ENCODE measurements at regions not wholly inside any gene's neighbourhood (a gene's known extent, or its start where the extent isn't known, plus 50 kb on each side); places are given as distances from the start of the nearest gene placed in this dataset.

DNA sequence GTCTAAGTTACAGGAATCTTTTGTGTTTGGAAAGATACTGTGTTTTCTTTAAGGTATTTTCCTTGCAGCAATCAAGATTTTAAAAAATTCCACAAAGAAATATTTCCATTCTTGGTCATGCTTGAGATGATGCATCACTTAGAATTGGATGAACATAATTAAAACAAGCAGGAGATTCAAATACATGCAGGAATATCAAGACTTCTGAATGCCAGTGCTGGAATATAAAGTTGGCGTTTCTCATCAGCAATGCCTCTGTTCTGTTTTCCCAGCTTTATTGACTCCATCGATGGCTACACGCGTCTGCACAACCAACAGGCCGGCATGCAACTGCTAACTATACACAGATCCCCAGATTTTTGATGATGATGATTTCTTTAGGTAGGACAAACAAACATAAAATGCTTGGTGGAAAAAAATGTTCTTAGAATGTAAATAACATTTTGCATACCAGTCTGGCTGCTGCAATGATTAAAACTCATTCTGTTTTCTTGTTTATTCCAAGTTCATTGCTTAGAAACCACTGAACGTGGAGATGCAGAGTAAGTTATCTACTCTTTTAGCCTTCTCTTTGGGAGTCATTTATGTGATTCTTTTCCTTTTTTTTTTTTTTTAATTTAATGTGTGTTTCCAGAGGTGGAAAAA is 91.3 kb upstream of the FAM171A1 start:
- DNase-seq (ENCODE audit: low read depth) = no peak

DNA sequence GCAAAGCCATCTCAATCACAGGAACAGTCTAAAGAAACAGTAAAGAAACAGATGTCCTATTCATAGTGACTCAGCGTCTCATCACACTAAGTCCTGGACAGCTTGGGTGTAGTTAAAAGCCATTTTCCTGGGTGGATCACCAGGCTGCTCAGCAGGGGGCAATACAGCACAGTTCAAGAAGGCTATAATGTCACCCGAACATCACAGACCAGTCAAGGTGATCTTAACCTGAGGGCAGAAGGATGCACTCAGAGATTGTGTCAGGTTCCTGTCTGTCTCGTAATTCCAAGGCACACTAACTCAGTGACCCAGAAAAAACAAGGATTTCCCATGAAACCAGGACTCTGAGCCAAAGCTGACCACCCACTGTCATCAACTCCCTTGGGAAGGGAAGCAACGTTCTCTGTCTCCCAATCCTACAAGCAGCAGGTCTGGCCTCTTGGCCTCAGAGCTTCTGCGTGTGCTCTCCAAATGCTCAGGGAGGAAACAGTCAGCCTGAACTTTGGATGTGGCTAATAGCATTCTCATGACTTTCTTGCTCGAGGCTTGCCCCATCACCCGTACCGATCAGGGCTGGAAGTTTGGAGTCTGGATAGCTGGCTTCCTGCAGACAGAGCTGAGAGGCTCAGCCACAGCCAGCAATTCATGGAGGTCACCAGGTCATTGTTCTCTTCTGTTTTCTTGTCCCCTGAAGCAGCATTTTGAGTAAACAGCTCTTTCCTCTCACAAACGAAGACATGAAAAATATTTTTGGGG is 90.4 kb upstream of the FAM171A1 start:
- DNase-seq (ENCODE audit: low read depth) = peak; percentile 65

DNA sequence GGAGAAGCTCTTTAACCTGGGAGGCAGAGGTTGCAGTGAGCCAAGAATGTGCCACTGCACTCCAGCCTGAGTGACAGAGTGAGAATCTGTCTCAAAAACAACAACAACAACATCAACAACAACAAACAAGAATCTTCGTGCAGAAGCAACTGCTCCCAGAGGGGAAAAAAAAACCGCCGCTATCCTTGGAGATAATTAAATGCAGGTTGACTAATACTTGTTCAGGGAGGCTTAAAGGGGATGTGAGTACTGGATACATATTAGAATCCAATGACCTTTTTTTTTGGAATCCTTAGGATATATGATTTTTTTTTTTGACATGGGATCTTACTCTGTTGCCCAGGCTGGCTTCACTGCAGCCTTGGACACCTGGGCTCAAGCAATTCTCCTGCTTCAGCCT is 89.6 kb upstream of the FAM171A1 start:
- no peak for DNase-seq (ENCODE audit: low read depth)

DNA sequence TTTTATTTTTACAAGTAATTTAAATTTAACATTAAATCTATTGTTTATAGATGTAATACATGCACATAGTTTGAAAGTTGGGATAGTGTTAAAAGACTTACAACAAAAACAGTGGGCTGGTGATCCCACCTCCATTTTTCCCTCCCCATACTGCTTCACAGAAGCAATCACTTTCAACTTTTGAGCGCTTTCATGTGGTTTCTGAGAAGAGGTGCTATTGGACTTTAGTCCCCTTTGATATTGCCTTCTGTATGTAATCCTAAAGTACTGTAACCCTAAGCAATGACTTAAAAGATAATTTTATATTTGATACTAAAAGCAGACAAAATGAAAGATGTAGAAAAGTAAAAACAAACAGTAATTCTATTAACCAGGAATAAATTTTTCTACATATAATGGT is 88.1 kb upstream of the FAM171A1 start:
- no peak for DNase-seq (ENCODE audit: low read depth)

DNA sequence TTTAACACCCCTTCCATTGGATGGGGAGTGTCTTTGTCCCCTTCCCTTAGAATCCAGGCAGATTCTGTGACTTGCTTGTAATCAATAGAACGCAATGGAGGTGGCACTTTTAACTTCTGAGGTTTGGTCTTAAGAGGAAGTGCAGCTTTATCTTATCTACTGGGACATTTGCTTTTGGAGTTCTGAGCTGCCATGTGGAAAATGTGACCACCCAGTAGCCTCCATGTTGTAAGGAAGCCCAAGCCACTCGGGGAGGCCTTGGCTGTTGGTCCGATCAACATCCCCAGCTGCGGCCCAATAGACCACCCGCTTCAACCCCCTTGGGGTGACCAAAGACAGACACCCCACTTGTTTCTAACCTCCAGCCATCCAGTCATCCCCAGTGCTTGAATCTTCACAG is 86.3 kb upstream of the FAM171A1 start:
- DNase-seq (ENCODE audit: low read depth) = no peak

DNA sequence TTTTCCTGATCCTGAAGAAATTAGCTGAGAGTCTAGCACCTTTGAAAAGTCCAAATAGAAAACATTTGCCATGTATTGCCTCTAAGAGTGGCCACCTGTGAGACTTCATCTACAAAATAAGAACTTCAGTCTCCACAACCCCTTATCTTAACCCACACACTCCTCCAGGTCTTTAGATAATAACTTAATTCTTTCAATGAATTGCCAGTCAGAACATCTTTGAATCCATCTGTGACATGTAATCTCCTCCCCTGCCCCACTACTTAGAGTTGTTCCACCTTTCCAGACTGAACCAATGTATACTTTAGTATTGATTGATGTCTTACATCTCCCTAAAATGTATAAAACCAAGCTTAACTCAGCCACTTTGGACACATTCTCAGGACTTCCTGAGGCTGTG is 84.4 kb upstream of the FAM171A1 start:
- DNase-seq (ENCODE audit: low read depth) = no peak

DNA sequence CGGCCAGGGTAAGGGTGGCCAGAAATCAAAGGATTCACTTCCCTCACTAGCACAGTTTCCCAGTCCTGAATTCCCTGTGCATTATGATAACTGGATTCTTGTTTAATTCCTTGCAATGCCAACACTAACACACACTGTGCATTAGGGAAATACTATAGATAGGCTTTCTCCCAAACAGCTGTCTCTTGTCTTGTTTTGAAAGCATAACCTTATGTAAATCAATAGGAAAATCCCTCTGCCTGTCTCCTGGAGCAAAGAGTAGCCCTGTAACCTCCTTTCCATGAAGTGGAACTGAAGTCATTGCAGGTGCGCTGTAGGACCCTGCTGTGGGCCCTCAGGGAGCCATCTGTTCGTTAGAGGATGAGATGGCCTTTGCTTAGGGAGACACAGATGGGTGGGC is 82.8 kb upstream of the FAM171A1 start:
- no peak for DNase-seq (ENCODE audit: low read depth)

DNA sequence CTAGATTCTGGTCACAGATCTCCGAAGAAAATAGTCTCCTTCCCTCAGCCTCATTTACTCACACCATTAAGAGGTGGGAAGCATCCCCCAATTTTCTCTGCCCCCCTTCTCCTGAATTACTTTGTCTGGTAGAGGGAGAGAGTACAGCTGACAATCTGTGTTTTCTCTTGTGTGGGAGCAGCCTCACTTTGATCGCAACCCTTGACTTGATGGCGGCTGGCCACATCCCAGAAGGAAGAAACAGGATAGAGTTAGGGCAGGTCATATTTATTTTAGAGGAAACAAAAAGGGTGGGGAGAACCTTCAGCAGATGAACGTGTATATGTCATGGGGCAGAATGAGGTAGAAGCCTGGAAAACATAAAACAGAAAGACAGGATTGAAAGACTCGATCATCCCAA is 82.4 kb upstream of the FAM171A1 start:
- no peak for DNase-seq (ENCODE audit: low read depth)

DNA sequence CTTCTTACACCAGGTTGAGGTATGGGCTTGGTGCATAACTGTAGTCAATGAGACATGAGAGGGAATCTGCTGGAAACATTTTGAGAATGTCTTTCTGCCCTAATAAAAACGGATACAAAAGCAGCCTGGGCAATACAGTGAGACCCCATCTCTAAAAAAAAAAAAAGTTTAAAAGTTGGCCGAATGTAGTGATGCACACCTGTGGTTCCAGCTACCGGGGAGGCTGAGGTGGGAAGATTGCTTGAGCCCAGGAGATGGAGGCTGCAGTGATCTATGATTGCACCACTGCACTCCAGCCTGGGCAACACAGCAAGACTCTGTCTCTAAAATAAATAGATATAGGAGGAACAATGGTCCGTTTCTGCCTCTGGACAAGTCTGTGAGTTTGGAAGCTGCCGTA is 81.5 kb upstream of the FAM171A1 start:
- no peak for DNase-seq (ENCODE audit: low read depth)

DNA sequence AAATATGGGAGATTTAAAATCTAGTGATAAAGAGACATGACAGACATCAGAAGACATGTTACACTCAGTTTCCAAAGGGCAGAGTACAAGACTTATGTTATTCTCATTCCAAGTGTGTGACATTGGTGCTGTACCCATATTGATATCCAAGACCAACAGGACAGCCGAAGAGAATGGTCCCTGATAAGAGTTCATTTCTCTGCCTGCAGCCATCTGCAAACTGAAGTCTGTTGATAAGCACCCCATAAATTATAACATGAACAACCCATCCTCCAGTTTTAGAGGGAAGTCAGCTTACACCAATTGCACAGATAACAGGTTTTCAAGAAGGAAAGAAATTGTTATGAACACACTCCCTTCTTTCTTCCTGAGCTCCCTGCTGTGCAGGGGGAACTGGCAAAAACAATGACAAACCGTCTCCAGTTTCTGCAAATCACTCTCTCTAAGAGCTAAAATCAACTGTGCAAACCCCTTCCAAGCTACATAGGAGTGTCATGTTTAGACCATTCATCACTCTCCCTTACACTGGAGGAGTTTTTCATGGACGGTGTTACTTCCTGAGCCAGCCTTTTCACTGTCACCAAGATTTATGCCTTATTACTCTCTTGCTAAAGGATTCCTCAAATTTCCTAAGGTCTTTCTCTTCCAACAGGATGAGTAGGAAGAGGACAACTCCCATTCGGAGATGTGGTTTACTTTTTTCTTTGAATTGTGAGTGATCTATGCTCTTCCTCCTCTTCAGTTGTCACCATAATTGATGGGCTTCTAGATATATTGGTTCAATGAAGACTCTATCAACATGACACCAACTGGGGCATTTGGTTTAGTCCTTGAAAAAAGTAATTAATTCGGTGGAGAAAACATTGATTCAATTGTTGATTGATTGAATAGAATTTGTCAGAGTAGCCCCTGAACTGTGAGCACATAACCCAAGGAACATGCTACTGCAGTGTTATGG is 80.3 kb upstream of the FAM171A1 start:
- DNase-seq (ENCODE audit: low read depth) = no peak

DNA sequence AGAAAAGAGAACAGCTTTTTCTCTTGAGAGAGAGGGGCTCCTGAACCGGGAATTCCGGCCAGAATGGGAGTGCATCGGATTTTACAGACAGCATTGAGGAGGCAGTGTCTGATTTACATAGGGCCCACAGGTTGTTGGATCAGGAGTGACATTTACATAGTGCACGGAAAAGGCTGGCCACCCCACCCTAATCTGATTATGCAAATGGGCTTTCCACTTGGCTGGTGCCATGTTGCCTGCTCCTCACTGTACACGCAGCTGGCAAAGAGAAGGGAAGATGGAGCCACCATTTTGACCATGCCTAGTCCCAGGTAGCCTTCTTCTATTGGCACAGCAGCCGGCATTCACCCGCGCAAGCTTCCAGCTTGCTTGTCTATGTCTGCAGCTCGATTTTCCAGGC is 77.5 kb upstream of the FAM171A1 start:
- no peak for DNase-seq (ENCODE audit: low read depth)

DNA sequence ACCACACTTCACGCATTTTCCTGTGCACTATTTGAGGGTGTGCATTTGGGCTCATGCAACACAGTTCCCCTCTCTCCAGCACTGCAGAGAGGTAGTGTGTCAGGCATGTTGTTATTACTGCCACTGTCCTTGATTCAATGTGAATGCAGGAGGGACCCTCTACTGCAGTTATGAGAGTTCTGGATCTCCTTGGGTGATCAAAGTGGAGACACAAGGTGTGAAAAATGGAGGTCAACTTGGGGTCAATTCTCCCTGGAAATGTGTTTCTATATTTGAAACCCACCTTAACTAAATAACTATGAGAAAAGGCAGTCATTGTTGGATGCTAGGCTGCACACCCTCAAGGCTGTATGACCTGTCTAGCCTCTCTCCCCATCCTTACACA is 73.9 kb upstream of the FAM171A1 start:
- no peak for DNase-seq (ENCODE audit: low read depth)

DNA sequence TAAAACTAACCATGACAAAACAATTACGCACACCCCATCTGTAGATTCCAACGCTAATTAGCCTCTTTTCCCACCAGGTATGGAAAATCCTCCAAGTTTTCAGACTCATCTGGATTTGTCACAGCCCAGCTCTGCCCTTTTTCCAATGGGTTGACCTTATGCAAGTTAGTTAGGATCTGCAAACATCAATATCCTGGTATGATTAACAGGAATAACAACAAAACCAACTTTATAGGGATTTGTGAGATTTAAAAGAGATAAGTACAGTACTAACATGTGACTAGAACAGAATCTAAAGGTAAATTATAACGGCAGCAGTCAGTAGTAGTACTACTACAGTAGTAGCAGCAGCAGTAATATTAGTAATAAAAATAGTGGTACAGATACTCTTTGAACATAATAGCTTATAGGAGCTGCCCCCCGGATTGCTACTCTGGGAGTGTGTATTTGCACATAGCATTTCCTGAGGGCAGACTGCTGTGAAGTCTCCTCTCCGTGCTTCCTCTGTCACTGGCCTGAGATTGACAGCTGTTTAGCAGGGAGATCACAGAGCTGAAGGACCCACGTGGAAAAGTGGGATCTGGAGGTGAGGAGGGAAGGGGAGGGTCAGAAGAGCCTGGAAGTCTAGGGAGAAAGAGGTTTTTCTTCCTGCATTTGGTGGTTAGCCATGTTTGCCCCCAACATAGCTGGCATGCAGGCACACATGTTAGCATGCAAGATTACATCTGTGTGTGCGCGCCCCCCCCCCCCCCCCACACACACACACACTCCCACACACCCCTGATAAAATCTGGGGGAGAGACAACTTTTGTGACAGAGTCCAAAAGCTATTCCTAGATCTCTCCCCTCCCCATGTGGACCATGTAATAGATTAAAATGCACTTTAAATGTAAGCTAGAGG is 73.3 kb upstream of the FAM171A1 start:
- no peak for DNase-seq (ENCODE audit: low read depth)

DNA sequence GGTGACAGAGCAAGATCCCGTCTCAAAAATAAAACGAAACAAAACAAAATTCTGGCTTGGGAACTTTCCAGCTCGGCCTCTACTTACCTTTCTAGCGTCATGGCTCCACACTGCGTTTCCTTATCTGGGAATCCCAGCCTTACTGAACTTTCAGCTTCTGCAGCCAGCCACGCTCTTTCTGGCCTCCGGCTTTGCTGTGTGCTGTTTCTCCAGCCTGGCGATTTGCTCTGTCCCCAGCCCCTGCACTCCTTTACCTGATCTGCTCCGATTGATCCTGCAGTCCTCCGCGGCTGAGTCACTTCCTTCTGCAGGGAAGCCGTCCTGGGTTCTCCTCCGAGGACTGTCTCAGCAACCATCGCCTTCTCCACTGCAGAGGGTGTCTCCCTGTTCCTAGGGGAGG is 71.0 kb upstream of the FAM171A1 start:
- DNase-seq (ENCODE audit: low read depth) = no peak

DNA sequence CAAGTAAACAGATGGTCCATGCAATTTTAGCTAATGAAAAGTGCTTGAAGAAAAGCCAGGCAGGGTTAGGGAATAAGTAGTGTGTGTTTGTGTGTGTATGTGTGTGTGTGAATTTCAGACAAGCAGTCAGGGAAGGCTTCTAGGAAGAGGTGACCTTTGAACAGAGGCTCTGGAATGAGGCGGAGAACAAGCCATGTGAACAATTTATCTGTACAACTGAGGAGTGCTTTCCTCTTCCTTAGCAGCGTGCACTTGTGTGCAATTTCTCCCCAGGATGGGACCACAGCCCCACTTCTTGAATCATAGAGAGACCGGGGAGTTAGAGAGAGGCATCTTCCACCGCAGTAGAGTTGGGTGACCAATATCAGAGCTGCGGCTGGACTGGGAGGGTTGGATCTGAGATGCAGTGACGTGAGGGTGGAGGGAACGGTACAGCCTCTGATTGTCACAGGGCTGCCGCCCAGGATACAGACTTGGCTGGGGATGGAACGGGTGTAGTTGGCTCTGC is 69.2 kb upstream of the FAM171A1 start:
- no peak for DNase-seq (ENCODE audit: low read depth)

DNA sequence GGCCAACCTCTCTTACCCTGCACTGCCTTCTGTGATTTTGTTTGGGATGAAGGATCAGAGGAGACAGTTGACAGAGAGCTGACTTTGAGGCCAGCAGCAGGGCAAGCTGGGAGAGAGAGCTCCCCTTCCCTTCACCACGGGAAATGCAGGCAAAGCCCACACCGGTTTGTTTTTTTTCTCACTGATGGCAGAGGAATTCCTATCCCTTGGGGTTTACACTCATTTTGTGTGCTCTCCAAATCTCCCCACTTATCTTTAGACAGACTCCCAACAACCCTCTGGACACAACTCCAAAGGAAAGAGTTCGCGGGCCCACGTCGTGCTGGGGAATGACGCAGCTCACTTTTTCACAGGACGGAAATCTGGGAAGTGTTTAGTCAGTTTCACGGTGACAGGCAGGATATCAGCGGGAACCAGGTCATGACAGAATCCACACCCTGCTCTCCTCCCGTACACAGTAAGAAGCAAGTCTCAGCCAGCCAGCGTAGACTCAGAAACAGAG is 68.3 kb upstream of the FAM171A1 start:
- DNase-seq (ENCODE audit: low read depth) = peak; percentile 28

DNA sequence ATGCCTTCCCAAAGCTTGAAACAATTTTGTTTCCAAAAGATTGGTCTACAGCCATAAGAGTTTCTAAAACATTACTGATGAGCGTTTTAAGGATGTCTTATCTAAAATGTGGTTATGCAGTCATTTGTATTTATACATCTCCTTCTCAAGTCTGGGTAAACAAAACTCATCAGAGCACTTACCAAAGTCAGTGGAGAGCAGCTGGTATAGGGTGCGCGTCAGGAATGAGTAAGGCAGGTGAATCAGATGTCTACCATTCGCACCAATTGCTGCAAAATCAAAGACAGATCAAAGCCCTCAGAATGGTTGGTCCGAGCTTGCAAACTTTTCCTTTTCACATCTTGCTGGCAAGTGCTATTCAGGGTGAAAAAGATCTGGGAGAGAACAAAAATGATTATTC is 65.6 kb upstream of the FAM171A1 start:
- no peak for DNase-seq (ENCODE audit: low read depth)

DNA sequence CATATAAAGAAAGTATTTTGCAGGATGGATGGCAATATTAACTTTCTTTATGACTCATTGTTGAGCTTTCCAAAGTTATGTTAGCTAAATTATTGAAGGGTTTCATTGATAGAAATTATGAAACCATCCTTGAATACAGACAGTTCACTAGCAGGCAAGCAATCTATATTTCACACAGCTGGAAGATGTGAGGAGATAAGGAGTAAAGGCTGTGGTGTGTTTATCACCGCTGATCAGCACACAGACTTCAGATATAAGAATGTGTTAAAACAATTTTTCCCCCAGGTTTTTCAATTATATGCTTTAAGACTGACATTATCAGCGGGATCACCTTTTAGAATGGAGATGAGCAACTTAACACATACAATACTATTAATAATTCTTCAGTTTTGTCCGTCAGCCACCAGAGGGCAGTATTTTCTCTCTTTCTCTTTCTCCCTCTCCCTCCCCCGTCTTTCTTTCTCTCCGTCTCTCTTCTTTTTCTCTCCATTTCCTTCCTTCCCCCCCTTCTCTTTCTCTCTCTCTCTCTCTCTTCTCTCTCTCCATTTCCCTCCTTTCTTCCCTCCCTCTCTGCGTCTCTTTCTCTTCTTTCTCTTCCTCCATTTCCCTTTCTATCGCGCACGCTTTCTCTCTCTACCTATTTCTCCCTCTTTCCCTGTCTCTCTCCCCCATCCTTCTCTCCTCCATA is 62.9 kb upstream of the FAM171A1 start:
- peak; percentile 40 for DNase-seq (ENCODE audit: low read depth)

DNA sequence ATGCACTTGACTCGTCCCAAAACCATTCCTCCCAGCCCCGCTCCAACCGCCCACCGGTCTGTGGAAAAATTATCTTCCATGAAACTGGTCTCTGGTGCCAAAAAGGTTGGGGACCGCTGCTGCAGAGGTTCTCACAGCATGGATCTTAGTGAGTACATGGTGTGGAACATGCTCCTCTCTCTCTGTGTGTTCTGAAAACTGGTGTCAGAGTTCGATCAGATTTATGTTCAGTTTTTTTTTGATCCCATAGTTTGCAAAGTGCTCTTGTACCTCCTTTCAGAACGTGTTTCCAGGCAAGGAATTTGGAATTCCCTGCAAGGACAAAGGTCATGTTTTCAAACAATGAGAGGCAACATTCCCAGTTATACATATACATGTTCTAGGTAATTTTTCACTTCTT is 61.2 kb upstream of the FAM171A1 start:
- DNase-seq (ENCODE audit: low read depth) = no peak

DNA sequence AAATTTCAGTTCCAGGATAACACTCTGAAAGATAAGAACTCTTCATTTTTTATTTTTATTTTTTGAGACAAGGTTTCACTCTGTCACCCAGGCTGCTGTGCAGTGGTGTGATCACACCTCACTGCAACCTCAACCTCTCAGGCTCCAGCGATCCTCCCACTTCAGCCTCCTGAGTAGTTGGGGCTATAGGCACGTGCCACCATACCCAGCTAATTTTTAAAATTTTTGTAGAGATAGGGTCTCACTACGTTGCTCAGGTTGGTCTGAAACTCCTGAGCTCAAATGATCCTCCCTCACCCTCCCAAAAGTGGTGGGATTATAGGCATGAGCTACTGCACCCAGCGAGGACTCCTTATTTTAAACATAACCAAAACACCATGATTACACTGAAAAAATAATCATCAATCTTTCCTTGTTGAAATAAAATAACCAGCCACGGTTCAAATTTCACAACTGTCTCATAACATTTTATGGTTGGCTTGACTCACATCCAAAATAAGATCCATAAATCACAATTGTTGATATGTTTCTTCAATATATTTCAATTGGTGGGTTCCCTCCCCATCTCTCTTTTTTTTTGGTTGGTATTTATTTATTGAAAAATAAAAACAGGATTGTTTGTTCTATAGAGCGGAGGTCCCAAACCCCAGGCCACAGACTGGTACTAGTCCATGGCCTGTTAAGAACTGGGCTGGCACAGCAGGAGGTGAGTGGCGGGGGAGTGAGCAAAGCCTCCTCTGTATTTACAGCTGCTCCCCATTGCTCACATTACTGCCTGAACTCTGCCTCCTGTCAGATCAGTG is 60.1 kb upstream of the FAM171A1 start:
- DNase-seq (ENCODE audit: low read depth) = no peak
